Fibroblast of lung (primary cell): ENCODE measurements at regions not wholly inside any gene's neighbourhood (a gene's known extent, or its start where the extent isn't known, plus 50 kb on each side); places are given as distances from the start of the nearest gene placed in this dataset.

ENCODE experiments used
- CTCF ChIP-seq, 2 donors: IDR thresholded peaks in 1 of 2; conservative IDR thresholded peaks in 1 of 2; 1 replicate in 1 of 2; 2 replicates in 1 of 2; pipeline ENCODE4 v1.5.1; 2011 to 2012; ENCODE audit warnings: low read length in 2 of 2, control low read depth in 1 of 2, inconsistent platforms in 1 of 2, low read depth in 1 of 2, mild to moderate bottlenecking in 1 of 2
- EZH2 ChIP-seq: IDR thresholded peaks from 2 replicates; pipeline ENCODE4 v1.5.1; 2012; ENCODE audit warnings: low read length, control low read depth, mild to moderate bottlenecking; ENCODE audit errors: missing control alignments

GRCh38 chr2:192983173-192983572, 788.4 kb upstream of the TMEFF2 start:
- no peak for TF ChIP-seq CTCF (conservative IDR thresholded peaks at IDR 0.05 in 1 of 2, IDR thresholded peaks at IDR 0.05 in 1 of 2; ENCODE audit: low read depth in 1 of 2, low read length in 2 of 2)
- TF ChIP-seq EZH2, result no peak
